ENCODE measurements at regions not wholly inside any gene's neighbourhood (a gene's known extent, or its start where the extent isn't known, plus 50 kb on each side); places are given as distances from the start of the nearest gene placed in this dataset.

DNA sequence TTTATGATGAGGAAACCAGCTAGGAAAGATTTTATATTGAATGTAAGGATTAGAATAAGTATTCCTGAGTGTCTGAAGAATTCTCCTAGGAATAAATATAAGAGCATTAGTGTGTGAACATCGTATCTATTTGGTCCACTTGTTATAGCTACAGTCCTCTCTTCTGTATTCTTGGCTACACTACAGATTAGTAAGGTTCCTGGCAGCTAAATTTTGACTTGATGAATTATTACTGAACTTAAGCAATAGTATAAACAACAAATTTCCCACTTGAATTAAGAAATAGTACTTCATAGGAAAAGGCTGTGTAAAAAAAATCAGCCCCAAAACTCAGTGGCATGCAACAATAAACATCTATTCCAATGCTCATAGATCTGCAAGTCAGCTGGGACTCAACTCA lies 138.4 kb upstream of the G2E3 start (continued):
- TF ChIP-seq, protein P1, sequence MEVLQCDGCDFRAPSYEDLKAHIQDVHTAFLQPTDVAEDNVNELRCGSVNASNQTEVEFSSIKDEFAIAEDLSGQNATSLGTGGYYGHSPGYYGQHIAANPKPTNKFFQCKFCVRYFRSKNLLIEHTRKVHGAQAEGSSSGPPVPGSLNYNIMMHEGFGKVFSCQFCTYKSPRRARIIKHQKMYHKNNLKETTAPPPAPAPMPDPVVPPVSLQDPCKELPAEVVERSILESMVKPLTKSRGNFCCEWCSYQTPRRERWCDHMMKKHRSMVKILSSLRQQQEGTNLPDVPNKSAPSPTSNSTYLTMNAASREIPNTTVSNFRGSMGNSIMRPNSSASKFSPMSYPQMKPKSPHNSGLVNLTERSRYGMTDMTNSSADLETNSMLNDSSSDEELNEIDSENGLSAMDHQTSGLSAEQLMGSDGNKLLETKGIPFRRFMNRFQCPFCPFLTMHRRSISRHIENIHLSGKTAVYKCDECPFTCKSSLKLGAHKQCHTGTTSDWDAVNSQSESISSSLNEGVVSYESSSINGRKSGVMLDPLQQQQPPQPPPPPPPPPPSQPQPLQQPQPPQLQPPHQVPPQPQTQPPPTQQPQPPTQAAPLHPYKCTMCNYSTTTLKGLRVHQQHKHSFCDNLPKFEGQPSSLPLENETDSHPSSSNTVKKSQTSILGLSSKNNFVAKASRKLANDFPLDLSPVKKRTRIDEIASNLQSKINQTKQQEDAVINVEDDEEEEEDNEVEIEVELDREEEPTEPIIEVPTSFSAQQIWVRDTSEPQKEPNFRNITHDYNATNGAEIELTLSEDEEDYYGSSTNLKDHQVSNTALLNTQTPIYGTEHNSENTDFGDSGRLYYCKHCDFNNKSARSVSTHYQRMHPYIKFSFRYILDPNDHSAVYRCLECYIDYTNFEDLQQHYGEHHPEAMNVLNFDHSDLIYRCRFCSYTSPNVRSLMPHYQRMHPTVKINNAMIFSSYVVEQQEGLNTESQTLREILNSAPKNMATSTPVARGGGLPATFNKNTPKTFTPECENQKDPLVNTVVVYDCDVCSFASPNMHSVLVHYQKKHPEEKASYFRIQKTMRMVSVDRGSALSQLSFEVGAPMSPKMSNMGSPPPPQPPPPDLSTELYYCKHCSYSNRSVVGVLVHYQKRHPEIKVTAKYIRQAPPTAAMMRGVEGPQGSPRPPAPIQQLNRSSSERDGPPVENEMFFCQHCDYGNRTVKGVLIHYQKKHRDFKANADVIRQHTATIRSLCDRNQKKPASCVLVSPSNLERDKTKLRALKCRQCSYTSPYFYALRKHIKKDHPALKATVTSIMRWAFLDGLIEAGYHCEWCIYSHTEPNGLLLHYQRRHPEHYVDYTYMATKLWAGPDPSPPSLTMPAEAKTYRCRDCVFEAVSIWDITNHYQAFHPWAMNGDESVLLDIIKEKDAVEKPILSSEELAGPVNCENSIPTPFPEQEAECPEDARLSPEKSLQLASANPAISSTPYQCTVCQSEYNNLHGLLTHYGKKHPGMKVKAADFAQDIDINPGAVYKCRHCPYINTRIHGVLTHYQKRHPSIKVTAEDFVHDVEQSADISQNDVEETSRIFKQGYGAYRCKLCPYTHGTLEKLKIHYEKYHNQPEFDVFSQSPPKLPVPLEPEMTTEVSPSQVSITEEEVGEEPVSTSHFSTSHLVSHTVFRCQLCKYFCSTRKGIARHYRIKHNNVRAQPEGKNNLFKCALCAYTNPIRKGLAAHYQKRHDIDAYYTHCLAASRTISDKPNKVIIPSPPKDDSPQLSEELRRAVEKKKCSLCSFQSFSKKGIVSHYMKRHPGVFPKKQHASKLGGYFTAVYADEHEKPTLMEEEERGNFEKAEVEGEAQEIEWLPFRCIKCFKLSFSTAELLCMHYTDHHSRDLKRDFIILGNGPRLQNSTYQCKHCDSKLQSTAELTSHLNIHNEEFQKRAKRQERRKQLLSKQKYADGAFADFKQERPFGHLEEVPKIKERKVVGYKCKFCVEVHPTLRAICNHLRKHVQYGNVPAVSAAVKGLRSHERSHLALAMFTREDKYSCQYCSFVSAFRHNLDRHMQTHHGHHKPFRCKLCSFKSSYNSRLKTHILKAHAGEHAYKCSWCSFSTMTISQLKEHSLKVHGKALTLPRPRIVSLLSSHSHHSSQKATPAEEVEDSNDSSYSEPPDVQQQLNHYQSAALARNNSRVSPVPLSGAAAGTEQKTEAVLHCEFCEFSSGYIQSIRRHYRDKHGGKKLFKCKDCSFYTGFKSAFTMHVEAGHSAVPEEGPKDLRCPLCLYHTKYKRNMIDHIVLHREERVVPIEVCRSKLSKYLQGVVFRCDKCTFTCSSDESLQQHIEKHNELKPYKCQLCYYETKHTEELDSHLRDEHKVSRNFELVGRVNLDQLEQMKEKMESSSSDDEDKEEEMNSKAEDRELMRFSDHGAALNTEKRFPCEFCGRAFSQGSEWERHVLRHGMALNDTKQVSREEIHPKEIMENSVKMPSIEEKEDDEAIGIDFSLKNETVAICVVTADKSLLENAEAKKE (CRISPR knock-in tag; IDR thresholded peaks at IDR 0.05): no peak
- no peak for TF ChIP-seq NANOG (IDR thresholded peaks at IDR 0.05; ENCODE audit: borderline replicate concordance)
- TF ChIP-seq STAT1 (IDR thresholded peaks at IDR 0.05; ENCODE audit: unreplicated experiment): no peak
- TF ChIP-seq CREB1 (CRISPR knock-in tag; IDR thresholded peaks at IDR 0.05; ENCODE audit: low read depth): no peak
- no peak for TF ChIP-seq EZH2 (IDR thresholded peaks at IDR 0.05; ENCODE audit: low read depth, unreplicated experiment)

DNA sequence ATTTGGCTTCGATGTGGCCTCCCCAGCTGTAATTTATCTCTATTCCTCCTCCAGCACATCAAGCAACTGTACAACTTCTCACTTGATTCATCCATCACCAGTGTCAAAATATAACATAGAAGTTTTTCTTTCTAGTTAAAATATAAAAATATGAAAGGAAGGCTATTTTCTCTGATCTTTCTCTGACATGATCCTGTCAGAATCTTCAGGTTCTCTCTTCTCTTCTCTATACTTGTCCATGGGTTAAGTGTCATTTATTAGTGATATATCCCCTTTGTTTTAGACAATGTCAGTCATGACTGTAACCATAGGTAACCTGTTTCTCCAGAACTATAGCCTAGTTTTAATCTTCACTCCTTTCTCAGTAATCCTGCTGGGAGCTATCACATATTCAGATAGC lies 132.5 kb upstream of the G2E3 start:
- Histone ChIP-seq H3K27me3 (ENCODE audit: insufficient read depth) (no peaks in the 10 kb centered on the region), H3F3A (replicated peaks; ENCODE audit: low read depth) (no peaks in the 10 kb centered on the region), H3K4me1 (ENCODE audit: insufficient read depth) (peaks cover 14% of the 10 kb centered on the region), H2AFZ (no peak overlapping the region), H3K4me3 (no peak overlapping the region), H3K79me2 (replicated peaks; ENCODE audit: insufficient read depth) (no peaks in the 10 kb centered on the region), H3K36me3 (ENCODE audit: insufficient read depth) (no peaks in the 10 kb centered on the region), H3K9me2 (ENCODE audit: insufficient read depth) (no peaks in the 10 kb centered on the region), H3K27ac (ENCODE audit: low read depth) (no peak overlapping the region), H4K20me1 (replicated peaks; ENCODE audit: insufficient read depth) (no peaks in the 10 kb centered on the region), H3K4me2 (no peak overlapping the region)
- H3K4me1 Mint-ChIP-seq: peaks cover 9% of the 10 kb centered on the region
- TF ChIP-seq ZNF114 (CRISPR knock-in tag; IDR thresholded peaks at IDR 0.05) (no peak), CREB1 (CRISPR knock-in tag; IDR thresholded peaks at IDR 0.05; ENCODE audit: low read depth) (no peak)
- TF ChIP-seq, protein P2, sequence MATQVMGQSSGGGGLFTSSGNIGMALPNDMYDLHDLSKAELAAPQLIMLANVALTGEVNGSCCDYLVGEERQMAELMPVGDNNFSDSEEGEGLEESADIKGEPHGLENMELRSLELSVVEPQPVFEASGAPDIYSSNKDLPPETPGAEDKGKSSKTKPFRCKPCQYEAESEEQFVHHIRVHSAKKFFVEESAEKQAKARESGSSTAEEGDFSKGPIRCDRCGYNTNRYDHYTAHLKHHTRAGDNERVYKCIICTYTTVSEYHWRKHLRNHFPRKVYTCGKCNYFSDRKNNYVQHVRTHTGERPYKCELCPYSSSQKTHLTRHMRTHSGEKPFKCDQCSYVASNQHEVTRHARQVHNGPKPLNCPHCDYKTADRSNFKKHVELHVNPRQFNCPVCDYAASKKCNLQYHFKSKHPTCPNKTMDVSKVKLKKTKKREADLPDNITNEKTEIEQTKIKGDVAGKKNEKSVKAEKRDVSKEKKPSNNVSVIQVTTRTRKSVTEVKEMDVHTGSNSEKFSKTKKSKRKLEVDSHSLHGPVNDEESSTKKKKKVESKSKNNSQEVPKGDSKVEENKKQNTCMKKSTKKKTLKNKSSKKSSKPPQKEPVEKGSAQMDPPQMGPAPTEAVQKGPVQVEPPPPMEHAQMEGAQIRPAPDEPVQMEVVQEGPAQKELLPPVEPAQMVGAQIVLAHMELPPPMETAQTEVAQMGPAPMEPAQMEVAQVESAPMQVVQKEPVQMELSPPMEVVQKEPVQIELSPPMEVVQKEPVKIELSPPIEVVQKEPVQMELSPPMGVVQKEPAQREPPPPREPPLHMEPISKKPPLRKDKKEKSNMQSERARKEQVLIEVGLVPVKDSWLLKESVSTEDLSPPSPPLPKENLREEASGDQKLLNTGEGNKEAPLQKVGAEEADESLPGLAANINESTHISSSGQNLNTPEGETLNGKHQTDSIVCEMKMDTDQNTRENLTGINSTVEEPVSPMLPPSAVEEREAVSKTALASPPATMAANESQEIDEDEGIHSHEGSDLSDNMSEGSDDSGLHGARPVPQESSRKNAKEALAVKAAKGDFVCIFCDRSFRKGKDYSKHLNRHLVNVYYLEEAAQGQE (IDR thresholded peaks at IDR 0.05; ENCODE audit: unreplicated experiment): no peak
- ATAC-seq (no peak), DNase-seq (ENCODE audit: low spot score) (no peak)
- no peaks in the 10 kb centered on the region for H3K36me3 Mint-ChIP-seq (ENCODE audit: low read depth)
- no peaks in the 10 kb centered on the region for H3K27me3 Mint-ChIP-seq (ENCODE audit: insufficient read depth, low read depth, poor library complexity)
- no peak overlapping the region for H3K27ac Mint-ChIP-seq
- H3K4me3 Mint-ChIP-seq: no peak overlapping the region
- no peaks in the 10 kb centered on the region; the same call in 2 of the 3 replicates for H3K9me3 Mint-ChIP-seq

All from GM23338 (cell line).